H9 (cell line): ENCODE measurements at regions not wholly inside any gene's neighbourhood (a gene's known extent, or its start where the extent isn't known, plus 50 kb on each side); places are given as distances from the start of the nearest gene placed in this dataset.

Source experiments
- DNase-seq: peaks from one replicate; pipeline ENCODE4 v3.0.0-alpha.2; 2017
- H2AFZ ChIP-seq: one replicate; pipeline ENCODE4 v1.6.1; 2013; ENCODE audit warnings: mild to moderate bottlenecking, low read length, control low read depth, moderate library complexity
- H2AK5ac ChIP-seq: 2 replicates; pipeline ENCODE4 v1.6.1; 2013; ENCODE audit warnings: low read length, control low read depth, mixed read lengths; ENCODE audit not compliant: insufficient read length
- H2BK120ac ChIP-seq: one replicate; pipeline ENCODE4 v1.6.1; 2013; ENCODE audit warnings: low read depth, mild to moderate bottlenecking, low read length, control low read depth, inconsistent platforms; ENCODE audit not compliant: poor library complexity, severe bottlenecking
- H2BK12ac ChIP-seq: 2 replicates; pipeline ENCODE4 v1.6.1; 2013; ENCODE audit warnings: low read length, control low read depth, mixed read lengths, low read depth; ENCODE audit not compliant: insufficient read length
- H2BK15ac ChIP-seq: 2 replicates; pipeline ENCODE4 v1.6.1; 2013; ENCODE audit warnings: low read depth, low read length, control low read depth
- H2BK20ac ChIP-seq: one replicate; pipeline ENCODE4 v1.6.1; 2013; ENCODE audit warnings: low read depth, mild to moderate bottlenecking, low read length, control low read depth, inconsistent platforms; ENCODE audit not compliant: poor library complexity, severe bottlenecking
- H2BK5ac ChIP-seq: 2 replicates; pipeline ENCODE4 v1.6.1; 2013; ENCODE audit warnings: low read length, control low read depth, mixed read lengths; ENCODE audit not compliant: insufficient read length
- H3K14ac ChIP-seq: 2 replicates; pipeline ENCODE4 v1.6.1; 2013; ENCODE audit warnings: low read length, control low read depth; ENCODE audit not compliant: insufficient read depth
- H3K18ac ChIP-seq: 2 replicates; pipeline ENCODE4 v1.6.1; 2013; ENCODE audit warnings: low read depth, mild to moderate bottlenecking, mixed read lengths, low read length, control low read depth; ENCODE audit not compliant: insufficient read length
- H3K23ac ChIP-seq: 2 replicates; pipeline ENCODE4 v1.6.1; 2013; ENCODE audit warnings: low read length, control low read depth, mixed read lengths, low read depth; ENCODE audit not compliant: insufficient read length
- H3K23me2 ChIP-seq: 2 replicates; pipeline ENCODE4 v1.6.1; 2013; ENCODE audit warnings: low read depth, mild to moderate bottlenecking, mixed read lengths, low read length, control low read depth; ENCODE audit not compliant: insufficient read length, poor library complexity, severe bottlenecking
- H3K27ac ChIP-seq: 2 replicates; pipeline ENCODE4 v1.5.1; 2013; ENCODE audit warnings: low read length, control low read depth, mixed read lengths, low read depth; ENCODE audit not compliant: insufficient read length
- H3K27me3 ChIP-seq: 2 replicates; pipeline ENCODE4 v1.6.1; 2013; ENCODE audit warnings: low read length, control low read depth, inconsistent platforms; ENCODE audit not compliant: insufficient read depth
- H3K4ac ChIP-seq: 2 replicates; pipeline ENCODE4 v1.6.1; 2013; ENCODE audit warnings: low read depth, mild to moderate bottlenecking, control low read depth, inconsistent platforms, low read length, moderate library complexity
- H3K4me1 ChIP-seq: 2 replicates; pipeline ENCODE4 v1.6.1; 2013; ENCODE audit warnings: low read length, control low read depth, inconsistent platforms; ENCODE audit not compliant: insufficient read depth
- H3K4me2 ChIP-seq: 2 replicates; pipeline ENCODE4 v1.6.1; 2013; ENCODE audit warnings: low read length, control low read depth, mixed read lengths; ENCODE audit not compliant: insufficient read length, insufficient read depth
- H3K56ac ChIP-seq: 2 replicates; pipeline ENCODE4 v1.6.1; 2013; ENCODE audit warnings: low read depth, mild to moderate bottlenecking, mixed read lengths, low read length, control low read depth; ENCODE audit not compliant: insufficient read length
- H3K79me1 ChIP-seq: 2 replicates; pipeline ENCODE4 v1.6.1; 2013; ENCODE audit warnings: low read depth, mild to moderate bottlenecking, moderate library complexity, low read length, control low read depth, inconsistent platforms; ENCODE audit not compliant: insufficient read depth, poor library complexity, severe bottlenecking
- H3K79me2 ChIP-seq: 2 replicates; pipeline ENCODE4 v1.6.1; 2013; ENCODE audit warnings: low read length, control low read depth, inconsistent platforms; ENCODE audit not compliant: insufficient read depth
- H3K9ac ChIP-seq: 2 replicates; pipeline ENCODE4 v1.6.1; 2013; ENCODE audit warnings: low read length, control low read depth, mixed read lengths; ENCODE audit not compliant: insufficient read length; ENCODE audit errors: extremely low read depth
- H3K9me3 ChIP-seq: one replicate; pipeline ENCODE4 v1.6.1; 2013; ENCODE audit warnings: low read depth, low read length, inconsistent platforms; ENCODE audit not compliant: control insufficient read depth
- H3T11ph ChIP-seq: one replicate; pipeline ENCODE4 v1.6.1; 2013; ENCODE audit warnings: mild to moderate bottlenecking, low read length, control low read depth, inconsistent platforms
- H4K20me1 ChIP-seq: one replicate; pipeline ENCODE4 v1.6.1; 2013; ENCODE audit not compliant: control insufficient read depth, insufficient read length, insufficient read depth
- H4K5ac ChIP-seq: 2 replicates; pipeline ENCODE4 v1.6.1; 2013; ENCODE audit warnings: low read depth, mild to moderate bottlenecking, mixed read lengths, low read length, control low read depth; ENCODE audit not compliant: insufficient read length
- H4K8ac ChIP-seq: replicated peaks from 2 replicates; pipeline ENCODE4 v1.6.1; 2013; ENCODE audit warnings: low read length, control low read depth, mixed read lengths, low read depth; ENCODE audit not compliant: insufficient read length
- H4K91ac ChIP-seq: 2 replicates; pipeline ENCODE4 v1.6.1; 2013; ENCODE audit warnings: low read depth, mild to moderate bottlenecking, moderate library complexity, mixed read lengths, low read length, control low read depth; ENCODE audit not compliant: insufficient read length
- H3K27ac Mint-ChIP-seq, 3 experiments: 2 replicates in 2 of 3; 3 replicates in 1 of 3; pipeline ENCODE4 v1.8.0; 2020 to 2021; ENCODE audit warnings: mixed read lengths in 3 of 3, mild to moderate bottlenecking in 1 of 3, moderate library complexity in 1 of 3
- H3K27me3 Mint-ChIP-seq: 2 replicates; pipeline ENCODE4 v1.8.0; 2021; ENCODE audit warnings: low read depth, mild to moderate bottlenecking, moderate library complexity, mixed read lengths
- H3K36me3 Mint-ChIP-seq, 3 experiments: 2 replicates in 2 of 3; 3 replicates in 1 of 3; pipeline ENCODE4 v1.8.0; 2020 to 2021; ENCODE audit warnings: low read depth in 3 of 3, mixed read lengths in 3 of 3; ENCODE audit not compliant: insufficient read depth in 1 of 3
- H3K4me1 Mint-ChIP-seq, 2 experiments: 2 replicates each; pipeline ENCODE4 v1.8.0; 2020; ENCODE audit warnings: mixed read lengths in 2 of 2
- H3K4me3 Mint-ChIP-seq, 2 experiments: 2 replicates in 1 of 2; 3 replicates in 1 of 2; pipeline ENCODE4 v1.8.0; 2020 to 2021; ENCODE audit warnings: mild to moderate bottlenecking in 2 of 2, mixed read lengths in 2 of 2, moderate library complexity in 1 of 2
- H3K9me3 Mint-ChIP-seq, 2 experiments: 2 replicates in 1 of 2; 3 replicates in 1 of 2; pipeline ENCODE4 v1.8.0; 2020; ENCODE audit warnings: mild to moderate bottlenecking in 2 of 2, mixed read lengths in 2 of 2, moderate library complexity in 1 of 2
- CTCF ChIP-seq: fragments of 200-600 bp; sonication (generic); conservative IDR thresholded peaks from 3 replicates; pipeline ENCODE4 v1.8.0; 2021; ENCODE audit warnings: antibody characterized with exemption, mild to moderate bottlenecking
- WGBS: extraction: QIAGEN DNeasy Blood & Tissue Kit; methylation state at CpG from one replicate; pipeline ENCODE4 v1.1.7; 2013; ENCODE audit warnings: missing lambda C conversion rate, low lambda C conversion rate, mixed read lengths; ENCODE audit not compliant: insufficient read length; ENCODE audit errors: extremely low coverage; 5-methylcytosine and 5-hydroxymethylcytosine counted together

DNA sequence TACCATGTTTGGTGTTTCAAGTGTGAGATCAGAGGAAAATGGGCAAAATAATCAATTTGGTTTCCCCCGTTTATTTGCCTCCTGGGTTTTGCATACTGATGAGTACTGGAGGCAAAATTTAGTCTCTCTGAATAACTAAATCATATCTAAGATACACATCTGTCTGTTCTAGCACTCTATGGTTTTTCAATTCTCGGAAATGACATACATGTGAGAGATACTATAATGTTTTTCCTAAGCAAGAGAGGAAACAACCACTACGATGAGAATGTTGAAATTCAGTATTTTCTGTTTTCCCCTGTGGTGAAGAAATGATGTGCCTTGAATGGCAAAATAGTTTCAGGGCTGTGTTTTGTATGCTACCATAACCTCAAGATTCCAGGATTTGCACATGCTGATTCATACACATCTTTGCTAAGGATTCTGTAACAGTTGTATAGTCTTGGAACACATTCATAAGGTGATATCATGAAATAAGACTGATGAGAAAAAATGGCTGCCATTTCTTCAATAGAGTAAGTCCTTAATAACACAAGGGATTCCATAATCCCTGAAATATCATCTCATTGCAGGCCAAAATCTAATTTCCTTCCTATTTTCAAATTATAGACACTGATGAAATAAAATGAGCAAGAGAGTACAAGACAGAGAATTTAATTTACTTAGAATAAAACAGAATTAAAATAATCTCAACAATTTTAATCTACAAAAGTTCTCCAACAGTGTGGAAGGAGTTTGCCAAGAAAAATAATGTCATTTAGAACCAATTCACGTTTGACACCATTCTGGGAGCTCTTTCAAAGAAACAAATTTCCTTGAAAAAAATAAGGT is 316.6 kb downstream of the FIGN start:
- H2BK5ac ChIP-seq: no peak overlapping the region

More for the DNA sequence above, 316.6 kb downstream of the FIGN start:
- Mint-ChIP-seq H3K27ac (no peak overlapping the region), H3K4me3 (no peak overlapping the region), H3K36me3 (no peaks in the 10 kb centered on the region), H3K27me3 (no peaks in the 10 kb centered on the region), H3K4me1 (peaks cover 3 to 5% of the 10 kb centered on the region in 2 experiments), H3K9me3 (no peaks in the 10 kb centered on the region)
- Histone ChIP-seq H2BK12ac (no peak overlapping the region), H3K4me2 (no peak overlapping the region), H3K79me1 (no peaks in the 10 kb centered on the region), H2BK120ac (no peak overlapping the region), H3K9ac (no peak overlapping the region), H3K27ac (no peak overlapping the region), H2AK5ac (no peak overlapping the region), H3K56ac (no peak overlapping the region), H2AFZ (no peak overlapping the region), H3T11ph (no peak overlapping the region), H3K18ac (no peak overlapping the region), H4K91ac (no peak overlapping the region), H2BK20ac (no peak overlapping the region), H3K14ac (no peak overlapping the region), H3K23ac (no peak overlapping the region), H4K5ac (no peak overlapping the region), H4K8ac (no peak overlapping the region), H3K4ac (no peak overlapping the region), H3K27me3 (no peaks in the 10 kb centered on the region), H3K23me2 (no peaks in the 10 kb centered on the region), H3K4me1 (no peaks in the 10 kb centered on the region), H2BK15ac (no peak overlapping the region), H3K79me2 (no peaks in the 10 kb centered on the region), H4K20me1 (no peaks in the 10 kb centered on the region), H3K9me3 (no peaks in the 10 kb centered on the region)
- TF ChIP-seq CTCF: no peak
- no CpG with 5 or more reads among the region's 4 CpGs for WGBS
- DNase-seq: no peak
